Activated naive CD8-positive, alpha-beta T cell (primary cell): ENCODE measurements at regions not wholly inside any gene's neighbourhood (a gene's known extent, or its start where the extent isn't known, plus 50 kb on each side); places are given as distances from the start of the nearest gene placed in this dataset.

Experiments used
- H3K27ac Mint-ChIP-seq: one replicate; pipeline ENCODE4 v1.8.0; 2021; ENCODE audit warnings: mixed read lengths
- H3K27me3 Mint-ChIP-seq: one replicate; pipeline ENCODE4 v1.8.0; 2021; ENCODE audit warnings: mixed read lengths
- H3K36me3 Mint-ChIP-seq: one replicate; pipeline ENCODE4 v1.8.0; 2021; ENCODE audit warnings: mixed read lengths
- H3K4me1 Mint-ChIP-seq: one replicate; pipeline ENCODE4 v1.8.0; 2021; ENCODE audit warnings: low read depth, mixed read lengths
- H3K4me3 Mint-ChIP-seq: one replicate; pipeline ENCODE4 v1.8.0; 2021; ENCODE audit warnings: mild to moderate bottlenecking, mixed read lengths
- H3K9me3 Mint-ChIP-seq: one replicate; pipeline ENCODE4 v1.8.0; 2021; ENCODE audit warnings: low read depth, mixed read lengths

DNA sequence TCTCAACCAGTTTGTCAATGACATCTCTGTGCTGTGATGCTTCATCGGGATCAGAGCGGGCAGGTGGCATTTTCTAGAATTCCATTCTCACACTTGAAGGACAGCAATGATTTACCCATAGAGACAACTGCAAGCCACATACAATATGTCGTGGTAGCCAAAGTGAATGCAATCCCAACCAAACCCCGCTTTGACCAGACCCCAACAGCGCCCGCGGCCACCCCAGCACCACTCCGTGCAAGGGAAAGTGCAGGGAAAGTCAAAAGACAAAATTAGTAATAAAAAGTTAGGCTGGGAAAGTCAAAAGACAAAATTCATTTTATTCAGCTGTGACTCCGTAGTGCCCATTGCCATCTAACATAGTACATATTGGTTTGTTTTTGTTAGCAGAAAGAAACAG is 88.8 kb upstream of the EYA2 start:
- H3K4me1 Mint-ChIP-seq: no peaks in the 10 kb centered on the region
- H3K9me3 Mint-ChIP-seq: no peaks in the 10 kb centered on the region
- peaks cover 22% of the 10 kb centered on the region for H3K27me3 Mint-ChIP-seq
- H3K36me3 Mint-ChIP-seq: no peaks in the 10 kb centered on the region
- H3K27ac Mint-ChIP-seq: no peak overlapping the region
- H3K4me3 Mint-ChIP-seq: no peak overlapping the region

DNA sequence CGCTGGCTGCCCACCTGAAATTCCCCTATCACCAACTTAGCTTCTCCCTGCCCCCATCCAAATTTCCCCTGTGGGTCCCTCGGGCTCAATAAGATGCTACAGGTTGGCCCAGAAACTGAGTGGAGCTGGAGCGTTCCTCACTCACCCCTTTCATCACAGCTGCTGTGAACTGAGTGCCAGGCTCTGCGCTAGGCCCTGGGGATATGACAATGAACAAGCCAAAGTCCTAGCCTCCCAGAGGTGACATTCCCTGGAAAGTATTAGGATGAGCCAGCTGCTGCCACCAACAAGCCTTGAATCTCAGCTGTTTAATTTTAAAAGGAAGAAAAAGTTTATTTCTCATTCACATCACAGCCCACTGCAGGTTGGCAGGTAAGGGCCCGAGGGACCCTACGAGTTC is 86.6 kb upstream of the EYA2 start:
- Mint-ChIP-seq H3K36me3 (no peaks in the 10 kb centered on the region), H3K9me3 (no peaks in the 10 kb centered on the region), H3K4me1 (no peaks in the 10 kb centered on the region), H3K27me3 (peaks cover 18% of the 10 kb centered on the region), H3K4me3 (no peak overlapping the region), H3K27ac (no peak overlapping the region)

DNA sequence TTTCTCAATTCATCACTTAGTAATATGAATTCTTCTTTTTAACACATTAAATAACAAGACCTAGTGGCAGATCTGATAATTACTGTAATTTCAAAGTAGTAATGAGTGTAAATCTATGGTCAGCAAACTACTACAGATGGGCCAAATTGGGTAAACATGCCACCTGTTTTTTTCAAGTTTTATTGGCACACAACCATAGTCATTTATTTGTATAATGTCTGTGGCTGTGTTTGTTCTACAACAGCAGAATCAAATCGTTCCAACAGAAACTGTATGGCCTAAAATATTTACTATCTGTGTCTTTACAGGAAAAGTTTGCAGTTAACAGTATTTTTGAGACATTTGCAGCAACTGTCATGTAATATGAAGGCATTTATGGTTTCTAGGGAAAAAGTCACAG is 86.1 kb upstream of the EYA2 start:
- no peaks in the 10 kb centered on the region for H3K9me3 Mint-ChIP-seq
- peaks cover 21% of the 10 kb centered on the region for H3K27me3 Mint-ChIP-seq
- no peak overlapping the region for H3K27ac Mint-ChIP-seq
- no peaks in the 10 kb centered on the region for H3K4me1 Mint-ChIP-seq
- H3K4me3 Mint-ChIP-seq: no peak overlapping the region
- no peaks in the 10 kb centered on the region for H3K36me3 Mint-ChIP-seq

DNA sequence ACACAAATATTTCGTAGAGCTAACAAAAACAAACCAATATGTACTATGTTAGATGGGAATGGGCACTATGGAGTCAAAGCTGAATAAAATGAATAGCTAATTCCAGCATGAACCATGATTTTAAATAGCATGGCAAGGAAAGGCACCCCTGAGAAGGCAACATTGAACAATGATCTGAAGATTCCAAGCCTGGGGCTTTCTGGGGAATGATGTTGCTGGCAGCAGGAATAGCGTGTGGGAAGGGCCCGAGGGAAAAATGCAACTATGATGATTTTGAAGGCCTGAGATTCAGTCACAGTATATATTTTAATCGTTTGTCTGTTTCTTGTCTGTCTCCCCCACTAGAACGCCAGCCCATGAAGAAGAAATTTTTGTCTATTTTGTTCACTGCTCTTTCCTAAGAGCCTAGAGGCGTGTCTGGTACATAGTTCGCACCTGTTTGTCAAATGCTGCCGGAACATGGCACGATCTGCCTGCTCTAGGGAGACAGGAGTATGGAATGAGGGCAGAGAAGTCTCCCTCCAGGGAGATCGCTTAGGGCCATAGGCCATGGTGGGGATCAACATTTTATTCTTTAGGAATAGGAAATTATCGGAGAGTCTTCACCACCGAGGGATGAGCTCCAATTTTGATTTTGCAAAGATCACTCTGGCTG is 84.8 kb upstream of the EYA2 start:
- H3K27me3 Mint-ChIP-seq: peaks cover 22% of the 10 kb centered on the region
- H3K4me1 Mint-ChIP-seq: no peaks in the 10 kb centered on the region
- no peaks in the 10 kb centered on the region for H3K36me3 Mint-ChIP-seq
- H3K9me3 Mint-ChIP-seq: no peaks in the 10 kb centered on the region
- no peak overlapping the region for H3K4me3 Mint-ChIP-seq
- H3K27ac Mint-ChIP-seq: no peak overlapping the region

GRCh38 chr20:46810448-46811223 is 84.0 kb upstream of the EYA2 start:
- no peaks in the 10 kb centered on the region for H3K4me1 Mint-ChIP-seq

DNA sequence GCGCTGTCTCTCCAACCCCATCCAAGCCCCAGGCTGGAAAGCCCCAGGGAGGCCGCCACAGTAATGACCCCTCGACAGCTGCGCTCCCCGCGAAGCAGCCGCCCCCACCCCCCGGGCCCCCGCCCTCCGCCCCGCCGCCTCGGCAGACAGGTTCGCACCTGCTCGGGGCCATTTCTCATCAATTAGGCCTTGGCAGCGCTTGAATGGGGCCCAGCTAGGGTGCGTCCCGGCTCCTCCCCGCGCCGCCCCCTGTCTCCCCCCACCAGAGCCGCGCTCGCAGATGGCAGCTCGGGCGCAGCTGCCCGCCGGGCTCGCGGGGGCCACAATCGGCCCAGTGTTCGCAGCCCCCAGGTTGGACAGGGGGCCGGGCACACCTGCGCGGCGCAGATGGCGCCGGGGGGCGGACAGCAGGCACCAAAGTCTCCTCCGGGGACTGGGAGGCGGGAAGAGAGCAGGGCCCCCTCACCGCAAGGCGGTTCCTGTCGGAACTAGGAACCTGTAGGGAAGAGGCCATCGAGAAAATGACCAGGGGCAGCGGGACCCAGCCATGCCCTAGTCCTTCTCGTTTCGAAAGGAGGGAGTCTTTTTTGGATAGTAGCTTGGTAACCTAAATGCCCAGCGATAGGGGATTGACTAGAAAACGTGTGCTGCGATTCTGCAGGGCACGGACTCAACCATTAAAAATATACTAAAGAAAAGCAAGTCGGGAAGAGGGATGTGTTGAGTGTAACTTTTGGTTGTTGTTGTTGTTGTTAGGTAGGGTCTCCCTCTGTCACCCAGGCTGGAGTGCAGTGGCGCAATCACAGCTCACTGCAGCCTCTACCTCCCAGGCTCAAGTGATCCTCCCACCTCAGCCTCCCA is 83.2 kb upstream of the EYA2 start:
- Mint-ChIP-seq H3K4me1 (no peaks in the 10 kb centered on the region), H3K27ac (no peak overlapping the region), H3K4me3 (no peak overlapping the region), H3K27me3 (peaks cover 28% of the 10 kb centered on the region), H3K9me3 (no peaks in the 10 kb centered on the region), H3K36me3 (no peaks in the 10 kb centered on the region)

More at GRCh38 chr20:46810448-46811223, 84.0 kb upstream of the EYA2 start:
- Mint-ChIP-seq H3K36me3 (no peaks in the 10 kb centered on the region), H3K27ac (no peak overlapping the region), H3K4me3 (no peak overlapping the region), H3K27me3 (peaks cover 23% of the 10 kb centered on the region), H3K9me3 (no peaks in the 10 kb centered on the region)

DNA sequence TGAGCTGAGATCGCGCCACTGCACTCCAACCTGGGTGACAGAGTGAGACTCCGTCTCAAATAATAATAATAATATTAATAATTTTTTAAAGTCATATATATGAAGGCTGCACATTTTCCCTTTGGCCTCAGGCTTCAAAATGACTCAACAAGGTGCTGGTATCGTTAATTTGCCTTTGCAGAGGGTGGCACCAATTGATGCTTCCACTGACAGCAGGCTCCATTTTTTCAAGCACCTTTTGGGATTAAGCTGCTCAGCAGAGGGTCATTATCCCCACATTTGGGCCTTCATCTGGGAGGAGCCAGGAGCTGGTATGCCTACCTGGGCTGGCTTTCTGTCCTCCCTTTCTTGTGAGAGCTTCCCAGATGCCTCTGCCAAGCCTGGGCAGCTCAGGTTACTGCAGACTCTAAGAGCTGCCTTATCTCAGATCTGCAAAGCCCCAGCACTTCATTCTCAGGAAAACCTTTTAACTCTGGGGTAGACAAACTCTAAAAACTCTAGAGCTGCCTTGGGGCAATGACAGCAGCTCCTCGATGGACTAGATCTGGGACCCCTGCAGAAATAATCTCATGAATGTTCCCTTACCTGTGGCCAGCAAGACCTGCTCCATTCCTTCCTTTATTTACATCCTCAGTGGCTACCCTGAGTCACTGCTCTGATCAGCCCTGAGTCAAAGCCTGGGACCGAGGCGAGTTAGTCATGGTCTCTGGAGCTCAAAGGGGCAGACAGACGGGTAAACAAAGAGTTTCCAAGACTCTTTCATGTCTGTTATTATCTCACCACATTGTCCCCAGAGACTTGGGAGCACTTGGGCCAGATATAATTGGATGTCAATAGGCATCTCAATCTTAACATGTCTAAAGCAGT is 80.0 kb upstream of the EYA2 start:
- no peaks in the 10 kb centered on the region for H3K4me1 Mint-ChIP-seq
- H3K27ac Mint-ChIP-seq: no peak overlapping the region
- no peaks in the 10 kb centered on the region for H3K9me3 Mint-ChIP-seq
- H3K4me3 Mint-ChIP-seq: no peak overlapping the region
- peaks cover 24% of the 10 kb centered on the region for H3K27me3 Mint-ChIP-seq
- no peaks in the 10 kb centered on the region for H3K36me3 Mint-ChIP-seq

DNA sequence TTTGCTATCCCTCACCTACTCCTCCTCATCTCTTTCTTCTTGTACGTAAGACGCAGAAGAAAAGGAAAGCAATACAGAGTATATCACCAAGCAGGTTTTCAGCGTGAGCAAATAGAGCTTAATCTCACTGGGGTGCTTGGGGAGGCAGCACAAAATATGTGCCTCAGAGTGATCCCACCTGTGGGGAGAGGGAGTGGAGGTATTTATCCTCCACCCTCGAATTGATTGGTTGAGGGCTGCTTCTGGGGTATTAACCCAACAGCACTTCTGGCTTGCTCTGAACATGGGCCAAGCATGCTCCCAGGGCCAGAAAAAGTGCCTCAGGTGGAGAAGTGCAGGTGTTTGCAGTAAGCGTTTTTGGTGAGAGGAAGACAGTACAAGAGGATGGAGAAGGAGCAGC is 78.5 kb upstream of the EYA2 start:
- no peak overlapping the region for H3K4me3 Mint-ChIP-seq
- H3K36me3 Mint-ChIP-seq: no peaks in the 10 kb centered on the region
- H3K27ac Mint-ChIP-seq: no peak overlapping the region
- H3K9me3 Mint-ChIP-seq: no peaks in the 10 kb centered on the region
- H3K27me3 Mint-ChIP-seq: peaks cover 19% of the 10 kb centered on the region
- H3K4me1 Mint-ChIP-seq: no peaks in the 10 kb centered on the region

DNA sequence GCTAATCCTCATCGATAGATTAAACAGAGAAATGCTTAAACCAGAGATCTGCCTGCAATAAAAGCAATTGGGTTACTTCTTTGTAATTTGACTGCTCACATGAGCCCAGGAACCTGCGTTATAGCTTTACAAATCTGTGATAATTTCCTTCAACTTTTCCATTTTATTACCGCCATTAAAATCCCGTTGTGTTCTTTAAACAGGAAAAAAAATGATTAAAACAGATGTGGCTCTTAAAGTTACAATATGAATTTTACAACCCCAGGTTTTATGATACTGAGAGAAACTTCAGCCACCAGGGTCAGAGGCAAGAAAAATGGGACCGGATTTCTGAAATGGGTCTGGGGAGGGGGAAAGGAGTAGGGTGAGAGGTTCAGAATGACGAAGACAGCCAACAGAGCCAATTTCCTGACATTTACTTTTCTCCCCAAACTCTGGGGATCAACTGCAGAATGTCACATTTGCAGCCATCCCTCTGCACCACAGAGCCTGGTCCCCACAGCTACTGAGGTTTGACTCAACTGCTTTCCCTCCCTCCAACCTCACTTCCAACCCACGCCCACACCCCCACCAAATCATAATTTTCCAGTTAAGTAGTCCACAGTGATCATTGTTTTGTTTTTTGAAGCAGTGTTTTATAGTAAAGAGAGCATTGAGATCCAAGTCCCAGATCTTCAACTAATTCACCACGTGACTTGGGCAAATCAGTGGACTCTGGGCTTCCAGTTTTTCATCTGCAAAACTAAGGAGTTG is 77.6 kb upstream of the EYA2 start:
- Mint-ChIP-seq H3K9me3 (no peaks in the 10 kb centered on the region), H3K27ac (no peak overlapping the region), H3K4me1 (no peaks in the 10 kb centered on the region), H3K36me3 (no peaks in the 10 kb centered on the region), H3K4me3 (no peak overlapping the region), H3K27me3 (peaks cover 17% of the 10 kb centered on the region)

DNA sequence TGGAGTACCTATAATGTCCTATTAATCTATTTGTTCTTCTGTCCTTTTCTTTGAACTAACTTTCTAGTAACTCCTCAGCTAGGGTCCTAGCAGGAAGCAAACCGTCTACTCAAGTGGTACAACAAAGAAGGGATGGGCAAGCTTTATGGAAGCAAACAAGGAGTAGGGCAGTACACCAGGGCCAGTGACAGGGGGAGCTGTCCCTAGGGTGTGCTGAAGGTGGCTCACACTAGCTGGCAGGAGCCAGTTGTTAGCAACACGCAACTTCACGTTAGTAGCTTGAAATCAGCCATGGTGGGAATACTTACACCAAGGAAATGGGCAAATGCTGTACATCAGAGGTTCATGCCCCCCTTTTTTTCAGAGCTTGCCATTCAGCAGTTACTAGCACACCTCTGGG is 74.0 kb upstream of the EYA2 start:
- Mint-ChIP-seq H3K27me3 (peaks cover 8% of the 10 kb centered on the region), H3K27ac (no peak overlapping the region), H3K36me3 (no peaks in the 10 kb centered on the region), H3K4me1 (no peaks in the 10 kb centered on the region), H3K4me3 (no peak overlapping the region), H3K9me3 (no peaks in the 10 kb centered on the region)

DNA sequence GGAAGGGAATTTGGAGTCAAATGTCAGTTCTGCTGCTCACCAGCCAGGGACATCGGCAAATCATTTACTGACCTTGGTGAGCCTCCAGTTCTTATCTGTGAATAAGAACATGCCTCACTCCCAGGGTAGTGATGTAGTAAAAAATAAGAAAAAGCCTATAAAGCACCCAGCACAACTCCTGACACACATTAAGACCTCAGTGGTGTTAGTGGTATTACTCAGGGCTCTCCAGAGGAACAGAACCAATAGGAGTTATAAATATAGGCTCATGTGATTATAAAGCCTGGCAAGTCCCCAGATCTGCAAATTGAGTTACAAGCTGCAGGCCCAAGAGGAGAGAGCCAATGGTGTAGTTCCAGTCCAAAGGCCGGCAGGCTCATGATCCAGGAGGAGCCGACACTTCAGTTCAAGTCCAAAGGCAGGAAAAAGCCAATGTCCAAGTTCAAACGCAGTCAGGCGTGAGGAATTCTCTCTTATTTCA is 71.3 kb upstream of the EYA2 start:
- no peaks in the 10 kb centered on the region for H3K36me3 Mint-ChIP-seq
- no peaks in the 10 kb centered on the region for H3K9me3 Mint-ChIP-seq

DNA sequence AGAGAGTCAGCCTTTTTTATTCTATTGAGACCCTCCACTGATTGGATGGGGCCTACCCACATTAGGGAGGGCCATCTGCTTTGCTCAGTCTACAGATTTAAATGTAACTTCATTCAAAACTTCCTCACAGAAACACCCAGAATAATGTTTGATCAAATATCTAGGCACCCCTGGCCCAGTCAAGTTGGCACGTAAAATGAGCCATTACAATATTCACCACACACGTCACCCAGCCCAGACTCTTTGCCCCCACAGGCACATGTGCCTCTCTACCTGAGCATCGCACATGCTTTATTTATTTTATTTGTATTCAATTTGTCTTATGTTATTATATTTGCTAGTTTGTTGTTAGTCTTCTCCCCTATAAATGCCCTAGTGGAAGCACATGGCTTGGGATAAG is 70.9 kb upstream of the EYA2 start:
- H3K27me3 Mint-ChIP-seq: peaks cover 12% of the 10 kb centered on the region
- no peak overlapping the region for H3K4me3 Mint-ChIP-seq
- H3K9me3 Mint-ChIP-seq: no peaks in the 10 kb centered on the region
- H3K4me1 Mint-ChIP-seq: no peaks in the 10 kb centered on the region
- no peak overlapping the region for H3K27ac Mint-ChIP-seq
- no peaks in the 10 kb centered on the region for H3K36me3 Mint-ChIP-seq

More for the DNA sequence above, 71.3 kb upstream of the EYA2 start:
- Mint-ChIP-seq H3K27ac (no peak overlapping the region), H3K4me3 (no peak overlapping the region), H3K4me1 (no peaks in the 10 kb centered on the region), H3K27me3 (peaks cover 14% of the 10 kb centered on the region)

DNA sequence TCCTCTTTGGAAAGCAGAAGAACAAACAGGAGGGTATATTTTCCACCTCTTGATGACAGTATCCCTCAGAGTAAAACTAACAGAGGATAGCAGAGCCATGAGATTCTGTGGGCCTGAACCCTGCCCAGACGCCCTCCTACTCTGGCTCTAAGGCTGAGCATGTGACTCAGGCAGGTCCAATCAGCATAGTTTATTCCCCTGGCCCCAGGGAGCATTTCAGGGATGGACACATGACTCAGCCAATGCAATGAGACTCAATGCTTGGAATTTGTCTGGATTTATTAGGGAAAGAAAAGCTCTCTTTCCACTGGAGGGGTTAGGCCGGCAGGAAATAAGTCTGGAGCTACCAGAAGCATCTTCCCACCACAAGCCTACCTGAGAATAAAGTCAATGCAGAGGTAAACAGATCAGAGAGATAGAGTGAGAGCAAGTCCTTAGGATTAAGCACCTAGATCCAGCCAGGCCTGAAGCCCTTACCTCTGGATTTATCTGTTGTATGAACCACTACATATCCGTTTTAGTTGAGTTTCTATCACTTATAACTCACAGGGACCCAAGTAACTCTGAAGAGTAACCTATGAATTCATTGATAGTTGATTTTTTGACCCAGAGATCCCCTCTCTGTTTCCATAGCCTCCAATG is 68.2 kb upstream of the EYA2 start:
- H3K9me3 Mint-ChIP-seq: no peaks in the 10 kb centered on the region
- H3K27ac Mint-ChIP-seq: no peak overlapping the region
- H3K4me3 Mint-ChIP-seq: no peak overlapping the region
- H3K36me3 Mint-ChIP-seq: no peaks in the 10 kb centered on the region
- no peaks in the 10 kb centered on the region for H3K4me1 Mint-ChIP-seq
- H3K27me3 Mint-ChIP-seq: peaks cover 16% of the 10 kb centered on the region
